SK-N-SH (cell line): ENCODE measurements at regions not wholly inside any gene's neighbourhood (a gene's known extent, or its start where the extent isn't known, plus 50 kb on each side); places are given as distances from the start of the nearest gene placed in this dataset.

Source experiments
- CTCF ChIA-PET: fragments of 300-600, 350-600 bp; formaldehyde crosslinking; extraction: SDS; loops from one replicate; lab custom pipeline; 2021; lab: Yijun Ruan, JAX
- POLR2A ChIA-PET: fragments of 350-600 bp; sonication (Branson Sonifier 250); formaldehyde crosslinking; extraction: SDS; loops from one replicate; lab custom pipeline; 2020; ENCODE audit warnings: antibody characterized with exemption, inconsistent platforms; lab: Yijun Ruan, JAX
- DNase-seq: peaks from one replicate; pipeline ENCODE4 v3.0.0; 2012
- H2AFZ ChIP-seq: fragments of 200-600 bp; sonication (generic); 2 replicates; pipeline ENCODE4 v1.8.1; 2016; ENCODE audit warnings: antibody characterized with exemption, mild to moderate bottlenecking, low read depth
- H3F3A ChIP-seq: fragments of 200-600 bp; sonication (generic); replicated peaks from 2 replicates; pipeline ENCODE3; 2016; ENCODE audit warnings: antibody characterized with exemption, mild to moderate bottlenecking; ENCODE audit not compliant: insufficient read depth
- H3K27ac ChIP-seq, 2 experiments: fragments of 200-500 bp in 1 of 2; fragments of 200-600 bp in 1 of 2; sonication (Bioruptor generic) in 1 of 2; sonication (generic), shearing (Covaris generic) in 1 of 2; 2 replicates each; pipeline versions ENCODE4 v1.5.1 to v1.6.1; 2014 to 2016; ENCODE audit warnings: low read depth in 2 of 2, inconsistent platforms in 1 of 2, low read length in 1 of 2, mild to moderate bottlenecking in 1 of 2, mixed read lengths in 1 of 2
- H3K27me3 ChIP-seq: fragments of 200-600 bp; sonication (generic), shearing (Covaris generic); 2 replicates; pipeline ENCODE4 v1.6.1; 2016; ENCODE audit warnings: mixed run types; ENCODE audit not compliant: insufficient read depth
- H3K36me3 ChIP-seq, 2 experiments: fragments of 200-500 bp in 1 of 2; fragments of 200-600 bp in 1 of 2; sonication (Bioruptor generic) in 1 of 2; sonication (generic) in 1 of 2; replicated peaks in 1 of 2; 2 replicates each; pipeline versions ENCODE3 to v1.5.1; 2014 to 2016; ENCODE audit warnings: low read length in 1 of 2, mild to moderate bottlenecking in 1 of 2; ENCODE audit not compliant: insufficient read depth in 2 of 2, control insufficient read depth in 1 of 2
- H3K4me1 ChIP-seq, 2 experiments: fragments of 200-500 bp in 1 of 2; fragments of 200-600 bp in 1 of 2; sonication (Bioruptor generic) in 1 of 2; sonication (generic), shearing (Covaris generic) in 1 of 2; 2 replicates each; pipeline versions ENCODE4 v1.5.1 to v1.6.1; 2014 to 2016; ENCODE audit warnings: low read depth in 1 of 2, low read length in 1 of 2, mixed run types in 1 of 2; ENCODE audit not compliant: insufficient read depth in 2 of 2, control insufficient read depth in 1 of 2
- H3K4me2 ChIP-seq: fragments of 200-600 bp; sonication (generic), shearing (Covaris generic); 2 replicates; pipeline ENCODE4 v1.6.1; 2017; ENCODE audit warnings: mixed run types
- H3K4me3 ChIP-seq, 2 experiments: fragments of 200-500 bp in 1 of 2; fragments of 200-600 bp in 1 of 2; sonication (Bioruptor generic) in 1 of 2; sonication (generic), shearing (Covaris generic) in 1 of 2; 2 replicates each; pipeline versions ENCODE4 v1.5.1 to v1.8.1; 2014 to 2016; ENCODE audit warnings: low read depth in 2 of 2, inconsistent platforms in 1 of 2, low read length in 1 of 2, mild to moderate bottlenecking in 1 of 2, mixed read lengths in 1 of 2, moderate library complexity in 1 of 2
- H3K79me2 ChIP-seq: fragments of 200-600 bp; sonication (generic); 2 replicates; pipeline ENCODE4 v1.8.1; 2017; ENCODE audit warnings: mild to moderate bottlenecking; ENCODE audit not compliant: insufficient read depth
- H3K9ac ChIP-seq: fragments of 200-600 bp; sonication (generic); 2 replicates; pipeline ENCODE4 v1.6.1; 2017; ENCODE audit warnings: mixed run types
- H3K9me2 ChIP-seq: fragments of 200-600 bp; sonication (generic); 2 replicates; pipeline ENCODE4 v1.6.1; 2017; ENCODE audit warnings: mixed run types
- H3K9me3 ChIP-seq: fragments of 200-600 bp; sonication (generic); 2 replicates; pipeline ENCODE4 v1.6.1; 2017; ENCODE audit warnings: mixed run types, mild to moderate bottlenecking, moderate library complexity
- H4K20me1 ChIP-seq: fragments of 200-600 bp; sonication (generic); 2 replicates; pipeline ENCODE4 v1.6.1; 2017; ENCODE audit warnings: mild to moderate bottlenecking, mixed run types; ENCODE audit not compliant: insufficient read depth
- EP300 ChIP-seq, 2 experiments: IDR thresholded peaks; 2 replicates each; pipeline versions ENCODE4 v1.4.0 to v1.6.1; 2012; ENCODE audit warnings: borderline replicate concordance in 1 of 2, low read depth in 1 of 2, low read length in 1 of 2
- FOSL2 ChIP-seq: IDR thresholded peaks from 2 replicates; pipeline ENCODE4 v1.4.0; 2012; ENCODE audit warnings: low read depth, mild to moderate bottlenecking, moderate library complexity, borderline replicate concordance
- GATA2 ChIP-seq: sonication (generic); formaldehyde crosslinking; IDR thresholded peaks from 2 replicates; pipeline ENCODE4 v1.5.0; 2020; ENCODE audit warnings: mild to moderate bottlenecking, missing genetic modification reagents
- JUND ChIP-seq: IDR thresholded peaks from 2 replicates; pipeline ENCODE4 v1.4.0; 2012
- NRF1 ChIP-seq: IDR thresholded peaks from 2 replicates; pipeline ENCODE4 v1.6.1; 2012; ENCODE audit warnings: low read depth, mild to moderate bottlenecking, low read length
- PBX3 ChIP-seq: IDR thresholded peaks from 2 replicates; pipeline ENCODE4; 2012
- POLR2AphosphoS5 ChIP-seq: IDR thresholded peaks from 2 replicates; pipeline ENCODE4 v1.6.1; 2012; ENCODE audit warnings: low read depth, low read length
- RAD21 ChIP-seq: IDR thresholded peaks from 2 replicates; pipeline ENCODE4 v1.6.1; 2012; ENCODE audit warnings: mild to moderate bottlenecking, low read length
- RCOR1 ChIP-seq: fragments of 150-350 bp; IDR thresholded peaks from 2 replicates; pipeline ENCODE4 v1.6.1; 2017; ENCODE audit warnings: antibody characterized with exemption, low read length
- RXRA ChIP-seq: IDR thresholded peaks from 2 replicates; pipeline ENCODE4 v1.4.0; 2012; ENCODE audit warnings: low read depth, mild to moderate bottlenecking, borderline replicate concordance
- SIN3A ChIP-seq: IDR thresholded peaks from 2 replicates; pipeline ENCODE4 v1.6.1; 2012; ENCODE audit warnings: low read depth, mild to moderate bottlenecking, low read length, moderate library complexity, borderline replicate concordance
- SMC3 ChIP-seq: IDR thresholded peaks from 2 replicates; pipeline ENCODE4 v1.6.1; 2012; ENCODE audit warnings: low read depth, low read length, improper control_type of control experiment
- USF1 ChIP-seq: IDR thresholded peaks from 2 replicates; pipeline ENCODE4 v1.4.0; 2012; ENCODE audit warnings: low read depth, borderline replicate concordance
- ZBTB33 ChIP-seq: IDR thresholded peaks from 2 replicates; pipeline ENCODE4 v1.4.0; 2012; ENCODE audit warnings: low read depth, borderline replicate concordance
- WGBS: methylation state at CpG from one replicate; pipeline ENCODE4 v1.1.6; 2017; ENCODE audit warnings: low lambda C conversion rate; 5-methylcytosine and 5-hydroxymethylcytosine counted together

- Histone ChIP-seq H3K27me3 (no peaks in the 10 kb centered on the region; the same call in 1 of the 2 replicates), H3K9me2 (no peaks in the 10 kb centered on the region), H3K79me2 (no peaks in the 10 kb centered on the region), H3K27ac (no peak overlapping the region), H3K9ac (no peak overlapping the region), H3K36me3 (no peaks in the 10 kb centered on the region), H2AFZ (no peak overlapping the region), H3K4me1 (no peaks in the 10 kb centered on the region), H3K4me2 (no peak overlapping the region), H3K9me3 (no peaks in the 10 kb centered on the region), H3F3A (no peaks in the 10 kb centered on the region), H4K20me1 (no peaks in the 10 kb centered on the region), H3K4me3 (no peak overlapping the region)
- ChIA-PET CTCF (no interaction called here), POLR2A (no interaction called here)
- 29% methylated on average over 16 of the region's 16 CpGs for WGBS
- DNase-seq, result no peak
- no peak for TF ChIP-seq SMC3
- no peak for TF ChIP-seq POLR2AphosphoS5
- TF ChIP-seq GATA2 (CRISPR knock-in tag), result no peak
- TF ChIP-seq RAD21, result no peak
- TF ChIP-seq SIN3A, result no peak
- no peak for TF ChIP-seq RCOR1
- no peak for TF ChIP-seq PBX3
- no peak for TF ChIP-seq NRF1
- TF ChIP-seq USF1, result no peak
- TF ChIP-seq EP300 (IDR thresholded peaks at IDR 0.05; ENCODE audit: borderline replicate concordance in 1 of 2, low read depth in 1 of 2, low read length in 1 of 2), result no peak
- TF ChIP-seq RXRA, result no peak
- no peak for TF ChIP-seq ZBTB33
- TF ChIP-seq JUND, result no peak
- TF ChIP-seq FOSL2, result no peak
Observed at GRCh38 chr22:47354668-47355387, 592.4 kb downstream of the TBC1D22A start.
